ENCODE measurements at regions not wholly inside any gene's neighbourhood (a gene's known extent, or its start where the extent isn't known, plus 50 kb on each side); places are given as distances from the start of the nearest gene placed in this dataset.

DNA sequence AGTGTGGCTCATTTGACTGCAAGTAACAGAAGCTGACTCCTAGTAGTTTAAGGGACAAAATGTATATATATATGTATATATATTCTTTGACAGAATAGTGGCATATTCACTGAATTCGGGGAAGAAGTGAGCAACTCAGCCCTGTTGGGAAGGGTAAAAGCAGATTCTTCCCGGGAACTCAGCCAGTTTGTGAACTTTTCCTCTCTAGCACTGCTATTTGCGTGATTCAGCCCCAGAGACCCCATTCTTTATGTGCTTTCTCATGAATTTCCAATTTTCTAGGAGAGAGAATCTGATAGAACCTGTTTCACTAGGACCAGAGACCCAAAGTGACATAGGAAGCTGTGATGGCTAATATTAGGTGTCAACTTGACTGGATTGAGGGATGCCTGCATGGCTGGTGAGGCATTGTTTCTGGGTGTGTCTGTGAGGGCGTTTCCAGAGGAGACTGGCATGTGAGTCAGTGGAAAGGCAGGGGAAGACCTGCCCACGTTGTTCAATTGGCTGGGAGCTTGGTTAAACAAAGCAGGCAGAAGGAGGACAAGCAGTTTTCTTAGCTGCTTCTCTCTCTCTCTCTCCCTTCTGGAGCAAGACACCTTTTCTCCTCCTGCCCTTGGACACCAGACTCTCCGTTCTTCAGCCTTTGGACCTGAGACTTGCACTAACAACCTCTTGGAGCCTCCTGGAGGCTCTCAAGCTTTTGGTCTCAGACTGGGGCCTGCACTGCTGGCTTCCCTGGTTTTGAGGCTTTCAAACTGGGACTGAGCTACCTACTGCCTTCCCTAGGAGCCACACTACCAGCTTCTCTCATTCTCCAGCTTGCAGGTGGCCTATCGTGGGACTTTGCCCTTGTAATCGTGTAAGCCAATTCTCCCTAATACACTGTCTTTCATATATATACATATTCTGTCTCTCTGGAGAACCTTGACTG lies 93.4 kb upstream of the KCNK1 start:
- DNase-seq = peak; percentile 62

DNA sequence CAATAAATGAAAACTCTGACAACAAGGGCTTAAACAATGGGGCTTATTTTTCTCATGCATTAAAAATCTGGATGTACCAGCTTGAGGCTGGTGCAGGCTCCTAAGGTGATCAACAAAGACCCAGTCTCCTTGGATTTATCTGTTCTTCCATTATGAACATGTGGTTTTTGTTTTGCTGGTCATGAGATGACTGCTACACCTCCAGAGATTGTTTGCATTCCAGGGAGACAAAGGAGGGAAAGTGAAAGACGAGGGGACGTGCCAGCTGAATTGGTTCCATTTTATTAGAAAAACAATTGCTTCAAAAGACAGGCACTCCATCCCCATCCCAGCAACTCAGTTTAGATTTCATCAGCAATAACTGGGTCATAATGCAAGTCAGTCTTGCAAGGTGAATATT lies 90.9 kb upstream of the KCNK1 start:
- DNase-seq = no peak

DNA sequence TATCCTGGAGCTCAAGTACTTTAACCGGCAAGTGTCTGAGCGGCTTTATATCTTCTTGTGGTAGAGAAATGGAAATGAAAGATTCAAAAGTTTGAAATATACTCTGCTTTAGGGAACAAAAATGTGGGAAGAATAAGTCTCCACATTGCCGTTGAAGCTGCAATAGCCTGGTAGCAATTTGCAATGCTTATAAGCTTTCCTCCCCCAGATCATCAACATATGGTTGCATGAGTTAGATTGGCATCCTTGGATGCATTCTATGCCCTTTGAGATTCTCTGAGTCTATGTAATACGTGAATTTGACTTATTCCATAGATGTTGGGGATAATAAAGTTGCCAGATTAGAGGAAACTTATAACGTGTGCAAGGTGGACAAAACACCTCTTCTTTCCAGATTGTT lies 86.1 kb upstream of the KCNK1 start:
- DNase-seq = no peak

DNA sequence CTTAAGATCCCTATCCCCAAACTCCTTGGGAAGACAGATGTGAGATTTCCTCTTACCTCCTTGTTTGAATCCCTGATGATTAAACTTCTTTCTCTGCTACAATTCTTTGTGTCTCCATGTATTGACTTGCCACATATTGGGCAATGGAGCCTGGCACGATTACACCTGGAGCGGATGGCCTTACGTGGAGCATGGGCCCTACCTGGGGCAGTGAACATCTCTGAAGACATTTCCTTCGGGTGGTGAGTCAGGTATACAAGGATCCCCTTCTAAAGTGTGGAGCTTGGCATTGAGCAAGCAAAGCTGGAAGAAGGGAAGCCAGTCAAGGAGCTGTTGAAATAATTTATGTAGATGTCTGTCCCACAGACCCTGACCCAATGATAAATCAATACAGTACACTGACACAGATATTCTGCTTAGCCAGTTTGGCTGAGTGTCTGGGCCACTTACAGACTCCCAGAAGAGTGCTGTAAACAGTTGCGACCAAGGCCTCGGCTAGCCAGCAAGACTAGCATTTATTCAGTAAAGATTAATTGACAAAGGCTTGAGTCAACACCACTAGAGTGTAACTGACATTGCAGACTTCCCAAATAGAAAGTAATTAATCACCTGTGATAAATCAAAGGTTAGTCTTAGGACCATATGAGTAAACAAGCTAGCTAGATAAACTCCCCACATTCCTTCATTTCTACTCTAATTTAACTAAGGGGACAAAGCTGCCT lies 83.1 kb upstream of the KCNK1 start:
- no peak for DNase-seq

DNA sequence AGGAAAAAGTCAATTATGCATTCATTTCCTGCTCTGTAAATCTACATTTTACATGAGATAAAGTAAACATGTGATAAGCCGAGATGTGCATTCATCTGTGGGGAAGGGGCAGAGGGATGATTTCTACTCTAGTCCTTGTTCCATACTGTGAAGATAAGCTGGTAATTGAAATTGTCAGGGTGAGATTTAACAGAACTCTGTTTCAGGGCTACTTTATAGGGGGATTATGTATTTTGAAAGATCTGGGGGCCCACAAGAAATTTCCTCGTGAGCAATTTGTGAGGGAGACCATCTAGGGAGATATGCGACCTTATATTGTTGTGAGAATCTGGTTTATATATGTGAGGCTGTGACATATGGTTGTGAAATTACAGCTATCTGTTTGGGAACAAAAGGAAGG lies 73.1 kb upstream of the KCNK1 start:
- DNase-seq = no peak

DNA sequence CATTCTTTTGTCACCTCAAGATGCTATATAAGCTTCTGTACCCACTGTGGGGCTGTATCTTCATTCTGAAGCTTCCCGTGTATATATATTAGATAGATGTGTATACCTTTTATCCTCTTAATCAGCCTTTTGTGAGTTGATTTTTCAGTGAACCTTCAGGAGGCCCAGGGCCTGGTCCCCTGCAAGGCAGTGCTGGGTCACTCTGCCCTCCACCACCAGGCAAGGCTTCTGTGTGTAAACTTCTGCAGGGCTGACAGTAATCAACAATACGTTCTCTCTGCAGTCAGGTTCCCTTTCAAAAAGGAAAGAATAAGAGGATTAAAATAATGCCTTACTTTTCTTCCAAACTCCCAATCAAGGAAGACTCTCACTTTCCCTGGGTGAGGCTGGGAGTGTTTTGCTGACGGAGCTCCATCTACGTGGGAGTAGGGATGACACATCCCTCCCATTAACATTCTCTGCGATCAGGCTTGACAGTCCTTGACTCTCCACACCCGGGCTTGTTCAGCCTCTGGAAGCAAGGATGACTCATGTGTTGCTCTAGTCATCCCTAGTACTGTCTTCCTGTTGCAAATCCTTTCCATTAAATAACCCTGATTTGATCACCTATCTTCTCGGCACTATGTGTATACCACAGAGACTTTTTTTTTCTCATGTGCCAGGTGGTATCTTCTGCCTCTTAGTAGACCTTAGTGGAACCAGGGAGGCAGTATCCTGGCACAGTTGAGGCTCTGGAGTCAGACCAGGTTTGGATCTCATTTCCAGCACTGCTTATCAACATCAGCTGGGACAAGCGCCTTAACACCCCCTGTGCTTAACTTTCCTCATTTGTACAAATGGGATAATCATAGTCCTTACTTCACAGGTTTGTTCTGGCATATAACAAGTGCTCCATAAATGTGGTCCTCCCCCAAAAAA lies 70.3 kb upstream of the KCNK1 start:
- DNase-seq = peak; percentile 91

DNA sequence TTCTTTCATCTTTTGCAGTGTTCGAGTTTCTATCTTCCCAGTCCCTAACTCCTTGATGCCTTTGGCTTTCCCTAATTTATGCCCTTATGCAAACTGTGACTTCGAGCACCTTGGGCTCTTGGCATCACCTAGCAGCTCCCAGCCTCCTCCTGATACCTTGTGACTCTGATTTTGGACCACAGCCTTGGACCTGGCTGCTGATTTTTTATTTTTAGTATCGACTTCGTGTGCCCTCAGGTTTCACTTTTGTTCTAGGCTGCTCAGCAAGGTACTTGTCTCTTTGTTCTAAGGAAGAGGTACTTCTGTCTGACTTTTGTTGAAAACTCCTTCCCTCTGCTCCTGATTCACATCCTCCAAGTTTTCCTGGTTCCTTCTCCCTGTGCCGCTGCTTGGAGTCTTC lies 69.6 kb upstream of the KCNK1 start:
- DNase-seq = no peak

DNA sequence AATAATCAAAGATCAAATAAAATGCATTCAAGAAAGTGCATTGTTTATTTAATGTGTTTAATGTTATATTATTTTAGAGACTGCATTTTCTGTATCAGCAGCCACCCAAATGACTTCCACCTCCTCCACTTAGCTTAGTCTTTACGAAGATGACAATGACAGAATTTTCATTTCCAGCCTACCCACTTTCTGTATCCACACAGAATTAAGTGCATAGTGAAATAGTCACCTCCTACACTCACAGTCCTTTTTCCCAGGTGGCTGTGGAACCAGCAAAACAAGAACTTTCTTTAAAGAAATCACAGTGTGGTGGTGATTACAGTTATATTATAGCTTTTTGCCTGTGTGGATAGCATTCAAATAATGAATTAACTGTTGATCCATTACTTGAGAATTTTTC lies 66.2 kb upstream of the KCNK1 start:
- DNase-seq = no peak

DNA sequence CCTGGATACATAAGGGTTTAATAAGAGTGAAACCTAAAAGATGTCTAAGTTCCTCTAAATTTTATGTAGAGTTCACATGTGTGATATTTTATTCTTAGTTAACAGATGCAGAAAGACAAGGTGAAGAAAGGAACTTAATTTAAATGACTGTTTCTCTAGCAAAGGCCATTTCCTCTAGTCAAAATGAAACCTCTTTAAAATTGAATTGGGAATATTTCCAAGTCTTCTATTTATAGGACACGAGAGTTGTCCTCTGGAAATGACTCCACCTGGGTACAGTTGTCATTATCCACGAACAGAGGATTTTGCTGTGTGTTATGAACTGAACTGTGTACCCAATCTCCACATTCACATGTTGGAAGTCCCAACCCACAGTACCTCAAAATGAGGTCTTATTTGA lies 64.5 kb upstream of the KCNK1 start:
- no peak for DNase-seq

DNA sequence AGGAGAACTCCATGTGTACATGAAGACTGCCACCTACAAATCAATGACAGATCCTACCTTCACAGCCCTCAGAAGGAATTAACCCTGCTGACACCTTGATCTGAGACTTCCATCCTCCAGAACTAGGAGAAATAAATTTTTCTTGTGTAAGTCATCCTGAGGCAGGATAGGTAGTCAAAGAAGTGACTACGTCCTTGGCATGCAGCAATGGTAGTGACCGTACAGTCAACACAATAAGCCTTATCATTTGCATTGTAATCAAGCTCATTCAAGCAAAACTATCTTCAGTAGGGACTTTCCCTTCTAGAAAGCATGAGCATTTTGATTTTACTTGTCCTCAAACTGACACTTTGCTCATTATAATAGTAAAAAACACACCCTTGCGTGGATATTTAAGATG lies 64.0 kb upstream of the KCNK1 start:
- no peak for DNase-seq

DNA sequence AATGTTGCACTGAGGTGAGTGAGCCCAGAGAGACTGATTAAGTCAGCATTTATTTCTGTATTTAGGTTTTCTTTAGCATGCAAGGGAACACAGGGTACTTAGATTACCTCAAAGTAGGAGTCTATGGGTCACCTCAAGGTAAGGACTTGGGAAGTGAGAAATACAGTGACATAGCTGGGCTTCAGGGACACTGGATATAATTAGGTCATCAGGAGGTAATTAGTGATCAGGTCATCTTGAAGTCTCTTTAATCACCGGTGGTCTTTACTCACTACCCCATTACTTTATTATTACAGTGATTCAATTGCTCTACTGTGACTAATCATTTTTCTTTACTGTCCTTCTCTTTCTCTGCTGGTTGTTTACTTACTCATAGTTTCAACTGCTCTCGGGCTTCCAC lies 59.9 kb upstream of the KCNK1 start:
- DNase-seq = no peak

DNA sequence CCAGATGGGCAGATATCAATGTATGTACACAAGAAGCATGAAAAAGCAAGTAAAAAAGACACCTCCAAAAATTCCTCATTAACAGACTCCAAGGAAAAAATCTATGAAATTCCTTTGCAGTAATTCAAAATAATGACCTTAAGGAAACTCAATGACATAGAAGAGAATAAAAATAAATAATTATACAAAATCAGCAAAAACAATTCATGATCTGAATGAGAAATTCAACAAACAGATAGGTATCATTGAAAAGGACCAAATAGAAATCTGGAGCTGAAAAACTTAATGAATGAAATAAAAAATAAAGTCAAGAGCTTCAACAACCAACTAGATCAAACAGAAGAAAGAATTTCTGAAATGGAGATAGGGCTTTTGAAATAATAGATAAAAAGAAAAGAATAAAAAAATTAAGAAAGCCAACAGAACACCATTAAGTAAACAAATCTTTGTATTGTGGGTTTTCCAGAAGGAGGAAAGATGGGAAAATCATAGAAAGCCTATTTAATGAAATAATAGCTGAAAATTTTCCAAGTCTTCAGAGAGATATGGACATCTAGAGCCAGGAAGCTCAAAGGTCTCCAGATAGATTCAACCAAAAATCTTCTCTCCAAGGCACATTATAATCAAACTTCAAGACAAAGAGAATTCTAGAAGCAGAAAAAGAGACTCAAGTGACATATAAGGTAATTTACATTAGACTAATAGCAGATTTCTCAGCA lies 52.0 kb upstream of the KCNK1 start:
- DNase-seq = no peak

Measured in NCI-H226 (cell line).